Naive thymus-derived CD4-positive, alpha-beta T cell (primary cell): ENCODE measurements at regions not wholly inside any gene's neighbourhood (a gene's known extent, or its start where the extent isn't known, plus 50 kb on each side); places are given as distances from the start of the nearest gene placed in this dataset.

Source experiments
- ATAC-seq: fragments of 150-1000 bp; cut with Tn5 transposase; 2 replicates; pipeline ENCODE4 v1.10.0; 2021; ENCODE audit warnings: mild to moderate bottlenecking, moderate library complexity
- CTCF ChIA-PET: fragments of 350-600 bp; sonication (Branson Sonifier 250); formaldehyde crosslinking; loops from one replicate; lab custom pipeline; 2021; ENCODE audit warnings: antibody characterized with exemption; lab: Charles Lee
- POLR2A ChIA-PET: fragments of 350-600 bp; sonication (Branson Sonifier 250); formaldehyde crosslinking; loops from one replicate; lab custom pipeline; 2021; ENCODE audit warnings: antibody characterized with exemption, inconsistent platforms; lab: Charles Lee
- DNase-seq, 9 donors: peaks; one replicate each; pipeline versions ENCODE4 v3.0.0 to v3.0.0-alpha.2; 2020 to 2022; ENCODE audit warnings: mixed read lengths in 1 of 9
- H3K27ac ChIP-seq: one replicate; pipeline ENCODE4 v1.7.0; 2013; ENCODE audit warnings: mild to moderate bottlenecking, low read depth, low read length, moderate library complexity
- H3K27me3 ChIP-seq, 2 donors: one replicate each; pipeline ENCODE4 v1.7.0; 2013; ENCODE audit warnings: low read length in 2 of 2, mild to moderate bottlenecking in 2 of 2, moderate library complexity in 2 of 2; ENCODE audit not compliant: control insufficient read depth in 2 of 2, insufficient read depth in 2 of 2
- H3K36me3 ChIP-seq, 3 experiments: 1 replicate in 2 of 3; 2 replicates in 1 of 3; pipeline ENCODE4 v1.7.0; 2013; ENCODE audit warnings: low read length in 3 of 3, mild to moderate bottlenecking in 3 of 3, moderate library complexity in 1 of 3; ENCODE audit not compliant: insufficient read depth in 3 of 3, control insufficient read depth in 2 of 3
- H3K4me1 ChIP-seq, 2 donors: one replicate each; pipeline ENCODE4 v1.7.0; 2013; ENCODE audit warnings: low read length in 2 of 2, mild to moderate bottlenecking in 2 of 2, moderate library complexity in 1 of 2; ENCODE audit not compliant: control insufficient read depth in 2 of 2, insufficient read depth in 2 of 2
- H3K4me3 ChIP-seq: 2 replicates; pipeline ENCODE4 v1.7.0; 2013; ENCODE audit warnings: mild to moderate bottlenecking, low read length
- H3K9me3 ChIP-seq, 3 experiments: 1 replicate in 2 of 3; 2 replicates in 1 of 3; pipeline ENCODE4 v1.7.0; 2013; ENCODE audit warnings: low read length in 3 of 3; ENCODE audit not compliant: control insufficient read depth in 2 of 3
- H3K27ac Mint-ChIP-seq, 9 donors: one replicate each; pipeline ENCODE4 v1.8.0; 2020 to 2022; ENCODE audit warnings: mixed read lengths in 9 of 9, mild to moderate bottlenecking in 8 of 9, moderate library complexity in 5 of 9, inconsistent platforms in 2 of 9
- H3K27me3 Mint-ChIP-seq, 5 donors: one replicate each; pipeline ENCODE4 v1.8.0; 2021 to 2022; ENCODE audit warnings: mixed read lengths in 5 of 5, mild to moderate bottlenecking in 1 of 5
- H3K36me3 Mint-ChIP-seq, 5 donors: one replicate each; pipeline ENCODE4 v1.8.0; 2020 to 2022; ENCODE audit warnings: mixed read lengths in 5 of 5, mild to moderate bottlenecking in 3 of 5, inconsistent platforms in 1 of 5
- H3K4me1 Mint-ChIP-seq, 7 donors: one replicate each; pipeline ENCODE4 v1.8.0; 2020 to 2022; ENCODE audit warnings: mixed read lengths in 7 of 7, mild to moderate bottlenecking in 3 of 7, inconsistent platforms in 1 of 7
- H3K4me3 Mint-ChIP-seq, 10 donors: one replicate each; pipeline ENCODE4 v1.8.0; 2020 to 2022; ENCODE audit warnings: mild to moderate bottlenecking in 10 of 10, mixed read lengths in 10 of 10, moderate library complexity in 6 of 10, inconsistent platforms in 2 of 10
- H3K9me3 Mint-ChIP-seq, 11 donors: one replicate each; pipeline ENCODE4 v1.8.0; 2020 to 2022; ENCODE audit warnings: mixed read lengths in 11 of 11, mild to moderate bottlenecking in 4 of 11, inconsistent platforms in 1 of 11, moderate library complexity in 1 of 11
- intact Hi-C, 2 donors: fragments of 100-400 bp; cut with micrococcal nuclease; formaldehyde crosslinking; loops; one replicate each; pipeline ENCODE4 v1.15.1; 2023

DNA sequence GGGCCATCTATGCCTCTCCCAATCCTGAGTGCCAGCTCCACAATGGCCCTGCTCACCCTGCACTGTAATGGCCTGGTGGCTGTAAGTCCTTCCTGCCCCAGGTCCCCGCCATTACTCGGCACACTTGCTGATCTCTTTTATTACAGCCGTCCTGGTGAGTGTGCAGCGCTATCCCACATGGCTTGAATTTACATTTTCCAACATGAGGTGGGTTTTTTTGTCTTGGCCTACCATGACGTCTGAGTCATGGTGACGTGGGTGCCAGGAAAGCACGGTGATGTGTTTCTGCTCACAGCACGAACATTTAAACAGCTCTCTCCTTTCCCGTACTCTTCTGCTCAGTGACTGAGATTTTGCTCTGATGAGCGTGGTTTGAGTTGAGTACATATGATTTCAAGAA lies 55.2 kb upstream of the FOXF1 start:
- Mint-ChIP-seq H3K36me3 (no peaks in the 10 kb centered on the region), H3K27ac (no peak overlapping the region), H3K27me3 (peaks cover 0 to 40% (median 24%) of the 10 kb centered on the region in 5 donors), H3K9me3 (peaks cover 0 to 8% (median under 1%) of the 10 kb centered on the region in 11 donors), H3K4me1 (peaks cover 0 to 5% (median 0%) of the 10 kb centered on the region in 7 donors), H3K4me3 (no peak overlapping the region)
- ATAC-seq (no peak), DNase-seq (no peak)
- no peak overlapping the region for H3K27ac ChIP-seq
- H3K4me3 ChIP-seq: no peak overlapping the region
- ChIA-PET POLR2A (no interaction called here), CTCF (no interaction called here)
- no peaks in the 10 kb centered on the region for H3K27me3 ChIP-seq
- no peaks in the 10 kb centered on the region for H3K9me3 ChIP-seq
- no peaks in the 10 kb centered on the region for H3K4me1 ChIP-seq
- H3K36me3 ChIP-seq: no peaks in the 10 kb centered on the region
- intact Hi-C loops: no loop called here

DNA sequence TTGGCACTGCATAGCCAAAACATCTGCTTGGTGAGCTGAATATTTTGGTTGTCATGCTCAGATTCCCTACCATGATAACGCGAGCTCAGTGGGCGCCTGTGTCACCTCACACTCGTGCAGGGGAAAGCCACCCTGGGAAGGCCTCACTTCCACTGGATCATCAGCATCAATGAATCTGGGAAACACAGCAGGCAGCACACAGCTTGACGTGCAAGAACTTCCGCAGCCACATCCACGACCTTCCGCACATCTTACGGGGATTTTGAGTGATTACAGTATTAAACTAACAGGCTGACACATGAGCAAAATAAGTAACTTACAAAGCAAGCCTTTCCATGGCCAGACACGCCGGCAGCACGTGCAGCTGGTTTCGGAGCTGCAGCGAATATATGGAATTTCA lies 54.7 kb upstream of the FOXF1 start:
- Mint-ChIP-seq H3K27me3 (peaks cover 0 to 43% (median 28%) of the 10 kb centered on the region in 5 donors), H3K4me1 (peaks cover 0 to 1% (median 0%) of the 10 kb centered on the region in 7 donors), H3K9me3 (peaks cover 0 to 12% (median 3%) of the 10 kb centered on the region in 11 donors), H3K27ac (no peak overlapping the region), H3K36me3 (peaks cover 0 to 5% (median 0%) of the 10 kb centered on the region in 5 donors), H3K4me3 (no peak overlapping the region)
- CTCF ChIA-PET: no interaction called here
- no peak for DNase-seq
- no peak for ATAC-seq
- no peaks in the 10 kb centered on the region for H3K4me1 ChIP-seq
- no peak overlapping the region for H3K4me3 ChIP-seq
- POLR2A ChIA-PET: no interaction called here
- H3K27ac ChIP-seq: no peak overlapping the region
- no peaks in the 10 kb centered on the region for H3K27me3 ChIP-seq
- no peaks in the 10 kb centered on the region for H3K9me3 ChIP-seq
- intact Hi-C loops: no loop called here
- no peaks in the 10 kb centered on the region for H3K36me3 ChIP-seq

DNA sequence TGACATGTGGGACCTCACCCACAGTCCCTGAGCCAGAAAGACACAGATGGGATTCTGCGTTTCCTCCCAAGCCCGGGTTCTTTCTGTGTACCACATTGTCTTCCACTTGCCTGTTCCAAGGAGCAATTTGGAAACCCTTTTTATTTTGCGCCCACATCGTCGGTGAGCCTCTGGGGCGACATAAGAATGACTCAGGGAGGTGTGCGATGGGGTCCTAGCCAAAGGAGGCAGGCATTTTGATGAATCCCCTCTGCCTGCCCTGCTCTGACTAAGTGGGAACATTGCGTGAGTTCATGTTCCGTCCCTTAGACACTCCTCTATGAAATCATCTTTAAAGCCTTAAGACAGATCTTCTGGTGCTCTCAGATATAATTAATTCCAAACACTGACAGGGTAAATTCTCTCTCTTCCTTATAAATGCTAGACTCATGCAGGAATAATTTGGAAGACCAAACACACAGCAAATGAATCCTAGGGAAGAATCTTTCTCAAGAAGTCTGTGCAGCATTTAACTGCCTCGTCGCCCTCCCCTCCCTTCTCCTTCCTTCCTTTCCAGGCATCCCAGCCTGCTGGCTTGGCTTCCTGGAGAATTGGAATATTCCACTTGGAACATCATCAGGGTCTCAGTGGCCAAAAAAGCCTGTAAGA lies 52.7 kb upstream of the FOXF1 start:
- peaks cover 0 to 23% (median 9%) of the 10 kb centered on the region in 11 donors for H3K9me3 Mint-ChIP-seq

DNA sequence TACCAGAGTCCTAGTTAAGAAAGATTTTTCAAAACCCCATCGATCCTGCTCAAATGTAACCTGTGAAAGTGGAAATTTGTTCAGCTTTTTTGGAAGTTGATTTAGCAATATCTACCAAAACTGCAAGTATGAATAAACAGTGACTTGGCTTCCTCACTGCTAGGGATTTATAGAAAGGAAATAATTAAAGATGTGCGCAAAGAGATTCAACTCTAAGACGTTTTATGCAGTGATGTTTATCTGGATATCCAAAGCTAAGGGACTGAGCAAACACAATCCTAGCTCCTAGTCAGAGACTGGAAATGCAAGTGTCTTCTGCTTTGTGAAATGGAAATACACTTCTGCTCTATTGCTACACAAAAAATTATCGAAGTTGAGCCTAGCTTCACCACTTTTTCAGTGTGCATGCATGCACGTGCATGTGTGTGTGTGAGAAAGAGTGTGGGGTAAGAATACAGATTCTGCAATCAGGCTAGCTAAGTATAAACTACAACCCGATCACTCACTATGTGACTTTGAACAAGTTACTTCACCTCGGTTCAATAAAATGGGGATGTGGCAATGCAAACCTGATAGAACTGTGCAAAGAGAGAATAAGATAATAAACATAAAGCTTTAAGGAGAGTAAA lies 52.1 kb upstream of the FOXF1 start:
- ChIA-PET CTCF (no interaction called here), POLR2A (no interaction called here)
- peaks cover 0 to 8% (median 0%) of the 10 kb centered on the region in 5 donors for H3K36me3 Mint-ChIP-seq
- H3K9me3 ChIP-seq: peaks cover 0 to 3% (median 0%) of the 10 kb centered on the region in 3 experiments
- H3K27ac Mint-ChIP-seq: no peak overlapping the region
- no peaks in the 10 kb centered on the region for H3K36me3 ChIP-seq
- H3K4me1 ChIP-seq: no peaks in the 10 kb centered on the region
- peaks cover 0 to 47% (median 38%) of the 10 kb centered on the region in 5 donors for H3K27me3 Mint-ChIP-seq
- ATAC-seq (no peak), DNase-seq (no peak)
- no peak overlapping the region for H3K4me3 Mint-ChIP-seq
- intact Hi-C loops: no loop called here
- no peak overlapping the region for H3K27ac ChIP-seq
- no peaks in the 10 kb centered on the region for H3K27me3 ChIP-seq
- H3K9me3 Mint-ChIP-seq: peaks cover 0 to 23% (median 9%) of the 10 kb centered on the region in 11 donors
- H3K4me1 Mint-ChIP-seq: no peaks in the 10 kb centered on the region
- H3K4me3 ChIP-seq: no peak overlapping the region

More for the DNA sequence above, 52.7 kb upstream of the FOXF1 start:
- peaks cover 0 to 47% (median 38%) of the 10 kb centered on the region in 5 donors for H3K27me3 Mint-ChIP-seq
- CTCF ChIA-PET: no interaction called here
- Histone ChIP-seq H3K36me3 (no peaks in the 10 kb centered on the region), H3K4me1 (no peaks in the 10 kb centered on the region), H3K27me3 (no peaks in the 10 kb centered on the region), H3K9me3 (peaks cover 0 to 3% (median 0%) of the 10 kb centered on the region in 3 experiments), H3K4me3 (no peak overlapping the region), H3K27ac (no peak overlapping the region)
- intact Hi-C loops: no loop called here
- DNase-seq (no peak), ATAC-seq (no peak)
- H3K4me1 Mint-ChIP-seq: no peaks in the 10 kb centered on the region
- no peak overlapping the region for H3K4me3 Mint-ChIP-seq
- H3K27ac Mint-ChIP-seq: no peak overlapping the region
- POLR2A ChIA-PET: no interaction called here
- peaks cover 0 to 8% (median 0%) of the 10 kb centered on the region in 5 donors for H3K36me3 Mint-ChIP-seq

DNA sequence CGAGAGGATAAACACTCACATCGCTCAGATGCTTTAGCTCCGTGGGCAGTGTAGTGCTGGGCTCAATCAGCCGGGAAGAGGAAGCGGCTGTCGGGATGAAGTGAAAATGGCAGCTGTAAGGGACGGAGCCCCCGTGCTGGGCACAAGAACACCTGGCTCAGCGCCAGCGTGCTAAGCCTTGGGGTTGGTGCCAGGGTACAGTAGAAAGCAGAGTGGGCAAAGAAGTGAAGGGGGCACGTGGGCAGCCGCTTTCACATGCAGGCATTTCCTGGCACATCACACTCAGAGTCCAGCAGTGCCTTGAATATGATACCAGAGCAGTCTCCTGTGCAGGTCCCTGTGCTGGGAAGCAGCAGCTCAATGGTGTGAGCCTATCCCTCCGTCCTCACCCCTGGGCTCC lies 51.1 kb upstream of the FOXF1 start:
- peaks cover 5 to 21% (median 12%) of the 10 kb centered on the region in 11 donors for H3K9me3 Mint-ChIP-seq
- DNase-seq (no peak), ATAC-seq (no peak)
- Histone ChIP-seq H3K27ac (no peak overlapping the region), H3K27me3 (no peaks in the 10 kb centered on the region), H3K4me3 (no peak overlapping the region), H3K36me3 (no peaks in the 10 kb centered on the region), H3K9me3 (peaks cover 0 to 3% (median 0%) of the 10 kb centered on the region in 3 experiments), H3K4me1 (no peaks in the 10 kb centered on the region)
- H3K4me3 Mint-ChIP-seq: no peak overlapping the region
- H3K27me3 Mint-ChIP-seq: peaks cover 0 to 47% (median 31%) of the 10 kb centered on the region in 5 donors
- peaks cover 0 to 8% (median 0%) of the 10 kb centered on the region in 5 donors for H3K36me3 Mint-ChIP-seq
- ChIA-PET POLR2A (no interaction called here), CTCF (no interaction called here)
- no peaks in the 10 kb centered on the region for H3K4me1 Mint-ChIP-seq
- intact Hi-C loops: no loop called here
- H3K27ac Mint-ChIP-seq: no peak overlapping the region
